ENCODE measurements at regions not wholly inside any gene's neighbourhood (a gene's known extent, or its start where the extent isn't known, plus 50 kb on each side); places are given as distances from the start of the nearest gene placed in this dataset.
"Not testable (repeated sequence)": the region's sequence is repeated elsewhere in the genome, so short reads cannot be mapped to it uniquely, and the experiment has no call there.

DNA sequence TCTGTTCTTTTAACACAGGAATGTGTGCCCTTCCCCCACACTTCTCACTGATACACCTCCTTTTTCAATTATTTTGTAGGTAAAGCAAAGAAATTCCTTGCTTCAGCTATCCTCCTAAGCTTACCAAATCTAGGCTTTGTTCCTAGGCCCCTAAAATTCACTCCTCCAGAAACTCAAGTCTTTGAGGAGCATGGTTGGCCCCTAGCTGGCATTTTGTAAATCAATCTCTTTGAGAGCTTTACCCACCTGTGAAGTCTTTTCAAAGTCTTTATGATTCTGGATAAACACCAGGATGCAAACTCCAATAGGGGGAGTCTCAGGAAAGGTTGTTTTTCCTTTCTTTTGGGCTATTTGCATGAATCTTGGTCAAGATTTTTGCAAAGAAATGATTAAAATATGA is 82.9 kb upstream of the ZNF644 start:
- TF ChIP-seq, protein P1, sequence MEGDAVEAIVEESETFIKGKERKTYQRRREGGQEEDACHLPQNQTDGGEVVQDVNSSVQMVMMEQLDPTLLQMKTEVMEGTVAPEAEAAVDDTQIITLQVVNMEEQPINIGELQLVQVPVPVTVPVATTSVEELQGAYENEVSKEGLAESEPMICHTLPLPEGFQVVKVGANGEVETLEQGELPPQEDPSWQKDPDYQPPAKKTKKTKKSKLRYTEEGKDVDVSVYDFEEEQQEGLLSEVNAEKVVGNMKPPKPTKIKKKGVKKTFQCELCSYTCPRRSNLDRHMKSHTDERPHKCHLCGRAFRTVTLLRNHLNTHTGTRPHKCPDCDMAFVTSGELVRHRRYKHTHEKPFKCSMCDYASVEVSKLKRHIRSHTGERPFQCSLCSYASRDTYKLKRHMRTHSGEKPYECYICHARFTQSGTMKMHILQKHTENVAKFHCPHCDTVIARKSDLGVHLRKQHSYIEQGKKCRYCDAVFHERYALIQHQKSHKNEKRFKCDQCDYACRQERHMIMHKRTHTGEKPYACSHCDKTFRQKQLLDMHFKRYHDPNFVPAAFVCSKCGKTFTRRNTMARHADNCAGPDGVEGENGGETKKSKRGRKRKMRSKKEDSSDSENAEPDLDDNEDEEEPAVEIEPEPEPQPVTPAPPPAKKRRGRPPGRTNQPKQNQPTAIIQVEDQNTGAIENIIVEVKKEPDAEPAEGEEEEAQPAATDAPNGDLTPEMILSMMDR (IDR thresholded peaks at IDR 0.05; ENCODE audit: low read depth, low read length), result no peak
- H3K27ac ChIP-seq, result no peak overlapping the region
- H3K4me3 ChIP-seq (ENCODE audit: low read depth, low read length), result peak overlapping the region; percentile 12; the same call in 1 of the 2 replicates
- no peaks in the 10 kb centered on the region for H3K36me3 ChIP-seq
- H3K9me3 ChIP-seq (ENCODE audit: severe bottlenecking), result no peaks in the 10 kb centered on the region
- no peak for DNase-seq
- H3K27me3 ChIP-seq (ENCODE audit: insufficient read depth, low read depth, severe bottlenecking), result no peaks in the 10 kb centered on the region

DNA sequence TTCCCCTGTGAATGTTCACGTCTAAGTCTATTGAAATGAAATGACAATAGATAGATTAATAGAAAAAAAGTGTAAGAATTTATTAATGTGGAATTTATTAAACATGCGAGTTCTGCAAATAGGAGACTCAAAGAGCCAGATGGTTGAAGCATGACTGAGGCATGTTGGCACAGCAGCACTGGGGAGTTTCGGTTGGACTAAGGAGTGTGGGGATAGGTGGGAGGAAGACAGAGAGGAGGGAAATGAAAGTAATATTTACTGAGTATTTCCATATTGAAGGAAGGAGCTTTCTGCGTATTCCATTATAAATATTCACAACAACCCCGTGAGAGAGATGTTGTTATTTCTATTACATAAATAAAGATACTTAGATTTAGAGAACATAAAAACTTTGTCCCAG is 79.5 kb upstream of the ZNF644 start:
- DNase-seq, result no peak
- H3K27ac ChIP-seq, result no peak overlapping the region
- no peaks in the 10 kb centered on the region for H3K27me3 ChIP-seq (ENCODE audit: insufficient read depth, low read depth, severe bottlenecking)
- H3K36me3 ChIP-seq, result no peaks in the 10 kb centered on the region
- no peaks in the 10 kb centered on the region for H3K9me3 ChIP-seq (ENCODE audit: severe bottlenecking)
- TF ChIP-seq, protein P1 (IDR thresholded peaks at IDR 0.05; ENCODE audit: low read depth, low read length), result no peak
- H3K4me3 ChIP-seq (ENCODE audit: low read depth, low read length), result no peak overlapping the region

DNA sequence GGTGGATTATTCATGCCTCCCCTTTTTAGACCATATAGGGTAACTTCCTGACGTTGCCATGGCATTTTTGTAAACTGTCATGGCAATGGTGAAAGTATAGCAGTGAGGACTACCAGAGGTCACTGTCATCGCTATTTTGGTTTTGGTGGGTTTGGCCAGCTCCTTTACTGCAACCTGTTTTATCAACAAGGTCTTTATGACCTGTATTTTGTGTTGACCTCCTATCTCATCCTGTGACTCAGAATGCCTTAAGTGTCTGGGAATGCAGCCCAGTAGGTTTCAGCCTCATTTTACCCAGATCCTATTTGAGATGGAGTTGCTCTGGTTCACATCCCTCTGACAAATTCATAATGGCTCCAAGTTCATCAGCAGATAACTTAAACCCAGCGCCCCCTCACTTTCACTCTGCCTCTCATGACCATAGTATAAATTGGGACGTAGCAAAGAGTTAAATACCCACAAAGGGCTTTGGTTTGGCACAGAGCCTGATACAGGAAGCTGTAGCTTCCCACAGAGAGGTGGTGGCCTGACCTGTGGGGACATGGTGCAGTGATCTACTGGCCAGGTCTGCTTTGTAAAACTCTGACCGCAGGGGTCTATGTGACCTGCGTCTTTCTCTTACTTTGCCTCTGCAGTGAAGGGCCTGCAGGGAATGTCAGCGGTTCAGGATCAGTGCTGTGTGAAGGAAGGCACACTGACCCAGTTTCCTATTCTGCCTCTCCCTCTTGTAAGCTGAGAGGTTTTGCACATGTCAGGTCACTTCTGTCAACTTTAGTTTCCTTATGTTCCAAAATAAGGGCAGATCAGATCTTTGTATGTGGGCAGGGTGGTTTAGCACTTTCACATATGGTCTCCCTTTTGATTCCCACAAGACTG is 78.1 kb upstream of the ZNF644 start:
- Histone ChIP-seq H3K36me3 (no peaks in the 10 kb centered on the region), H3K27ac (no peak overlapping the region), H3K27me3 (ENCODE audit: insufficient read depth, low read depth, severe bottlenecking) (no peaks in the 10 kb centered on the region), H3K4me3 (ENCODE audit: low read depth, low read length) (no peak overlapping the region), H3K9me3 (ENCODE audit: severe bottlenecking) (no peaks in the 10 kb centered on the region)
- DNase-seq, result no peak
- TF ChIP-seq, protein P1 (IDR thresholded peaks at IDR 0.05; ENCODE audit: low read depth, low read length), result no peak

DNA sequence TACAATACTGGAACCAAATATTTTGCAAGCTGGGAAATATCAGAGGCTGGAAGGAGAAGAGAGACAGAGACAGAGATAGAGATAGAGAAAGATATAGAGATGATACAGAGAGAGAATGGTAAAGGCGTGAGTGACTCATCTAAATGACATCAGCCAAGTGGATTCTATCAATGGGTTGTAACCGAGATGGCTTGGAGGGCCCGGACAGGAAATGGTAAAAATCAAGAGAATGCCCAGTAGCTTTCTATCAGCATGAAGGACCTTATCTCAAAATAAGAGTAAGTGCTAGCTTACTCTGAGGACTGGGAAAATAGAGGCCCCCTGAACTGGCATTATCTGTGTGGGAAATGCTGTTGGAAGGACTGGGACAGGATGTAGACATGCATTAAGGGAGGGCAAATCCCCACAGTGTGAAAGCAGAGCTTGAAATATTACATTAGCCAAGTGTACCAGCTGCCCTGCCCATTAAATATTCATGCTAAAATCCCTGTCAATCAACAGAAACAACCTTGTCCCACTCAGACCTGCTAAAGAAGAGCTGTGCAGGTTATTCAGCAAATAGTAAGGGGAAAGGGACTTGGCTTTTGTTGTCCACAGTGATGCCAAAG is 76.6 kb upstream of the ZNF644 start:
- no peaks in the 10 kb centered on the region for H3K27me3 ChIP-seq (ENCODE audit: insufficient read depth, low read depth, severe bottlenecking)
- DNase-seq, result peak; percentile 30
- no peaks in the 10 kb centered on the region for H3K9me3 ChIP-seq (ENCODE audit: severe bottlenecking)
- H3K36me3 ChIP-seq, result no peaks in the 10 kb centered on the region
- no peak overlapping the region for H3K27ac ChIP-seq
- no peak overlapping the region for H3K4me3 ChIP-seq (ENCODE audit: low read depth, low read length)
- TF ChIP-seq, protein P1 (IDR thresholded peaks at IDR 0.05; ENCODE audit: low read depth, low read length), result no peak

DNA sequence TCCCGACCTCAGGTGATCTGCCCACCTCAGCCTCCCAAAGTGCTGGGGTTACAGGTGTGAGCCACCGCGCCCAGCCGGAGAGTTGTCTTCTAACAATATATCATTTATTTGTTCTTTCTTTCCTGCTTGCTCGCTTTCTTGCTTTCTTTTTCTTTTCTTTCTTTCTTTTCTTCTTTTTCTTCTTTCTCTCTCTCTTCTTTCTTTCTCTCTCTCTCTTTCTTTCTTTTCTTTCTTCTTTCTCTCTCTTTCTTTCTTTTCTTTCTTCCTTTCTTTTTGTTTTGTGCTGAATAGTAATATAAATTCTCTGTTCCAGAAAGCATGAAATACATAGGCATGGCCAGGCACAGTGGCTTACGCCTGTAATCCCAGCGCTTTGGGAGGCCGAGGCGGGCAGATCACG is 73.5 kb upstream of the ZNF644 start:
- H3K9me3 ChIP-seq (ENCODE audit: severe bottlenecking); H3K27ac ChIP-seq; DNase-seq: not testable (repeated sequence)

DNA sequence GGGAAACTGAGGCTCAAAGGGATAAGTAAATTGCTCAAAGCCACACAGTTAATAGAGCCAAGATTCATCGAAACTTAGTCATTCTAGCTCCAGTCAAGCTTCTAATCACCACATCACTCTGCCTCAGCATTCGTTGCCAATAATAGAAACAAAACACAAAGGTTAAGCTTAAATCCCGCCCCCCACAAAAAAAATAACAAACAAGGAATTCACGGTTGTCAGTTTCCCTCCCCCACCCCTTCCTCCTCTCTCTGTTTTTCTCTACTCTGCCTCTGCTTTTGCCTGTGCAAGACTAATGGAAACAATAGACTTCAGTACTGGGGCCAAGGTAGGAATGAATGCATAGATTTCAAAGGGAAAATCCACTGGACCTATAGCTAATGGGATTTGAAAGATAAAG is 70.7 kb upstream of the ZNF644 start:
- H3K4me3 ChIP-seq (ENCODE audit: low read depth, low read length), result no peak overlapping the region
- no peak overlapping the region for H3K27ac ChIP-seq
- no peak for DNase-seq
- TF ChIP-seq, protein P1 (IDR thresholded peaks at IDR 0.05; ENCODE audit: low read depth, low read length), result no peak
- no peaks in the 10 kb centered on the region for H3K27me3 ChIP-seq (ENCODE audit: insufficient read depth, low read depth, severe bottlenecking)
- H3K9me3 ChIP-seq (ENCODE audit: severe bottlenecking), result no peaks in the 10 kb centered on the region
- no peaks in the 10 kb centered on the region for H3K36me3 ChIP-seq

More for the DNA sequence above, 73.5 kb upstream of the ZNF644 start:
- not testable (repeated sequence) for H3K4me3 ChIP-seq (ENCODE audit: low read depth, low read length); H3K27me3 ChIP-seq (ENCODE audit: insufficient read depth, low read depth, severe bottlenecking); H3K36me3 ChIP-seq
